ENCODE measurements at regions not wholly inside any gene's neighbourhood (a gene's known extent, or its start where the extent isn't known, plus 50 kb on each side); places are given as distances from the start of the nearest gene placed in this dataset.

GRCh38 chr10:56091872-56092271, 269.2 kb downstream of the ZWINT start:
- H3K9ac ChIP-seq (ENCODE audit: low read length in 3 of 3), result no peak overlapping the region
- H3K4me1 ChIP-seq (ENCODE audit: control insufficient read depth in 2 of 3, insufficient read depth in 2 of 3, low read depth in 1 of 3, low read length in 3 of 3), result no peaks in the 10 kb centered on the region
- H3K9me3 ChIP-seq (ENCODE audit: control insufficient read depth in 2 of 3, insufficient read depth in 1 of 3, low read length in 3 of 3), result no peaks in the 10 kb centered on the region
- no peak overlapping the region for H3K27ac ChIP-seq (ENCODE audit: low read depth in 2 of 2, low read length in 2 of 2)
- DNase-seq, result no peak
- TF ChIP-seq, protein P1, sequence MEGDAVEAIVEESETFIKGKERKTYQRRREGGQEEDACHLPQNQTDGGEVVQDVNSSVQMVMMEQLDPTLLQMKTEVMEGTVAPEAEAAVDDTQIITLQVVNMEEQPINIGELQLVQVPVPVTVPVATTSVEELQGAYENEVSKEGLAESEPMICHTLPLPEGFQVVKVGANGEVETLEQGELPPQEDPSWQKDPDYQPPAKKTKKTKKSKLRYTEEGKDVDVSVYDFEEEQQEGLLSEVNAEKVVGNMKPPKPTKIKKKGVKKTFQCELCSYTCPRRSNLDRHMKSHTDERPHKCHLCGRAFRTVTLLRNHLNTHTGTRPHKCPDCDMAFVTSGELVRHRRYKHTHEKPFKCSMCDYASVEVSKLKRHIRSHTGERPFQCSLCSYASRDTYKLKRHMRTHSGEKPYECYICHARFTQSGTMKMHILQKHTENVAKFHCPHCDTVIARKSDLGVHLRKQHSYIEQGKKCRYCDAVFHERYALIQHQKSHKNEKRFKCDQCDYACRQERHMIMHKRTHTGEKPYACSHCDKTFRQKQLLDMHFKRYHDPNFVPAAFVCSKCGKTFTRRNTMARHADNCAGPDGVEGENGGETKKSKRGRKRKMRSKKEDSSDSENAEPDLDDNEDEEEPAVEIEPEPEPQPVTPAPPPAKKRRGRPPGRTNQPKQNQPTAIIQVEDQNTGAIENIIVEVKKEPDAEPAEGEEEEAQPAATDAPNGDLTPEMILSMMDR (IDR thresholded peaks at IDR 0.05; ENCODE audit: borderline replicate concordance, extremely low read depth, insufficient read depth), result no peak
- no peaks in the 10 kb centered on the region for H3K36me3 ChIP-seq (ENCODE audit: control insufficient read depth in 2 of 3, insufficient read depth in 3 of 3, low read length in 3 of 3)
- no peaks in the 10 kb centered on the region for H3K27me3 ChIP-seq (ENCODE audit: control insufficient read depth, insufficient read depth, low read length)
- no peak for FAIRE-seq
- intact Hi-C loops (cut with DNase I), result no loop called here
- H3K4me3 ChIP-seq (ENCODE audit: low read length in 3 of 3), result no peak overlapping the region

DNA sequence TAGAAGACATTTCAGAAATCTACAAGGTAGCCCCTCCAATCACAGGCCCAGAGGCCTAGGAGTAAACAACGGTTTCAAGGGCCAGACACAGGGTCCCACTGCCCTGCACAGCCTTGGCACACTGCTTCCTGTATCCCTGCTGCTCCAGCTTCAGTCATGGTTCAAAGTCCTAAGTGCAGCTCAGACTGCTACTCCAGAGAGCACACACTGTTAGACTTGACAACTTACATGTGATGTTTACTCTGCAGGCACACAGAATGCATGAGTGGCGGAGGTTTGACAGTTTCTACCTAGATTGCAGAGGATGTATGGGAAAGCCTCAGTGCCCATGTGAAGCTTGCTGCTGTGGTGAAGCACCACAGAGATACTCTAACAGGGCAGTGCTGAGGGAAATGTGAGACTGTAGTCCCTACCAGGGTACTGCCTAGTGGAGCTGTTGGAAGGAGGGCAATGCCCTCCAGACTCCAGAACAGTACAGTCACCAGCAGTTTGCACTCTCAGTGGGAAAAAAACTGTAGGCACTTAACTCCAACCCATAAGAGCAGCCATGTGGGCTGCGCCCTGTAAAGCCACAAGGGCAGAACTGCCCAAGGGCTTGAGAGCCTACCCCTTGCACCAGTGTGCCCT, 270.0 kb downstream of the ZWINT start:
- Histone ChIP-seq H3K9me3 (ENCODE audit: control insufficient read depth in 2 of 3, insufficient read depth in 1 of 3, low read length in 3 of 3) (no peaks in the 10 kb centered on the region), H3K9ac (ENCODE audit: low read length in 3 of 3) (no peak overlapping the region), H3K36me3 (ENCODE audit: control insufficient read depth in 2 of 3, insufficient read depth in 3 of 3, low read length in 3 of 3) (no peaks in the 10 kb centered on the region), H3K27ac (ENCODE audit: low read depth in 2 of 2, low read length in 2 of 2) (no peak overlapping the region), H3K4me3 (ENCODE audit: low read length in 3 of 3) (no peak overlapping the region), H3K27me3 (ENCODE audit: control insufficient read depth, insufficient read depth, low read length) (no peaks in the 10 kb centered on the region), H3K4me1 (ENCODE audit: control insufficient read depth in 2 of 3, insufficient read depth in 2 of 3, low read depth in 1 of 3, low read length in 3 of 3) (no peaks in the 10 kb centered on the region)
- FAIRE-seq (no peak), DNase-seq (no peak)
- TF ChIP-seq, protein P1 (IDR thresholded peaks at IDR 0.05; ENCODE audit: borderline replicate concordance, extremely low read depth, insufficient read depth), result no peak
- intact Hi-C loops (cut with DNase I), result no loop called here

- intact Hi-C loops (cut with DNase I), result no loop called here
- Histone ChIP-seq H3K4me1 (ENCODE audit: control insufficient read depth in 2 of 3, insufficient read depth in 2 of 3, low read depth in 1 of 3, low read length in 3 of 3) (no peaks in the 10 kb centered on the region), H3K27me3 (ENCODE audit: control insufficient read depth, insufficient read depth, low read length) (no peaks in the 10 kb centered on the region), H3K36me3 (ENCODE audit: control insufficient read depth in 2 of 3, insufficient read depth in 3 of 3, low read length in 3 of 3) (no peaks in the 10 kb centered on the region), H3K4me3 (ENCODE audit: low read length in 3 of 3) (no peak overlapping the region), H3K9ac (ENCODE audit: low read length in 3 of 3) (no peak overlapping the region), H3K27ac (ENCODE audit: low read depth in 2 of 2, low read length in 2 of 2) (no peak overlapping the region), H3K9me3 (ENCODE audit: control insufficient read depth in 2 of 3, insufficient read depth in 1 of 3, low read length in 3 of 3) (no peaks in the 10 kb centered on the region)
- DNase-seq (no peak), FAIRE-seq (no peak)
- TF ChIP-seq, protein P1 (IDR thresholded peaks at IDR 0.05; ENCODE audit: borderline replicate concordance, extremely low read depth, insufficient read depth), result no peak
Observed at GRCh38 chr10:56085406-56086122, 275.5 kb downstream of the ZWINT start.

Data from kidney (tissue), 13 donors.